HG03342 (cell line): ENCODE measurements at regions not wholly inside any gene's neighbourhood (a gene's known extent, or its start where the extent isn't known, plus 50 kb on each side); places are given as distances from the start of the nearest gene placed in this dataset.
"Not testable (repeated sequence)": the region's sequence is repeated elsewhere in the genome, so short reads cannot be mapped to it uniquely, and the experiment has no call there.

Experiments
- ATAC-seq: cut with Tn5 transposase; IDR thresholded peaks from one replicate; pipeline ENCODE4 v1.9.1; 2021; ENCODE audit warnings: mild to moderate bottlenecking, moderate library complexity; ENCODE audit not compliant: unreplicated experiment

DNA sequence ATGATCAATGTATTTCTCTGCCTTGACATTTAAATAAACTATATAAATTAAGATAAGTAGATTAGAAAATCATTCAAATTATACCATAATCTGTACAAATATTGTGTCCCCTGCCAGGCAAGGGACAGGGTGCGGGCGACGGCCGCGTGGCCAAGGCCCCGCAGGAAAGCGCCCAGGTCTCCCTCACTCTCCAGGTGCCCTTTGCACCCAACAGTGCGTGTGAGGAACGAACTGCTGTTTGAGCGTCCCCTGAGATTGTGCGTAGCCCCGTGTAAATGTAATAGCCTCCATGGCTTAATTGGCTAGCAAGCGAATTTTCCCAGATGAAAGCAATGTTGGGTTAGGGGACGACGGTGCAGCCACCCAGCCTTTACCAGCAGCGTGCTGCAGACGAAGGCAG, 161.4 kb downstream of the SYT15 start:
- not testable (repeated sequence) for ATAC-seq

DNA sequence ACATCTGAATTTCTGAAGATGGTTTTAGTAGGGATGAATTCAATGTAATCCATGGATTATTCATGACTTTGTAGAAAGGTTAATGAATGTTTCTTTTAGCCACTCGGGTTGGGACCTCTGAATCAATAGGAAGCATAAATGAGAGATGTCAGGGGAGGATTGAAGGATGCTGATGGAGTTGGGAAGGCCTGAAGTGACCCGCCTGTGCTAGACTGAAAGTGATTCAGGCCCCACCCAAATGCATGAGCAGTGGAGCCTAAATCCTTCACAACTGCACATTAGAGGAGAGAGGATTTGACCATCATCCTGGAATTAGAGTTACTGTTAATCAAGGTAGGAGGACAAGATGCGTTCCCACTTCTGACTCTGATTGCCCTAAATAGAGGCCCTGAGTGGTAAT, 162.2 kb upstream of the PTPN20 start:
- peak; percentile 41 for ATAC-seq

DNA sequence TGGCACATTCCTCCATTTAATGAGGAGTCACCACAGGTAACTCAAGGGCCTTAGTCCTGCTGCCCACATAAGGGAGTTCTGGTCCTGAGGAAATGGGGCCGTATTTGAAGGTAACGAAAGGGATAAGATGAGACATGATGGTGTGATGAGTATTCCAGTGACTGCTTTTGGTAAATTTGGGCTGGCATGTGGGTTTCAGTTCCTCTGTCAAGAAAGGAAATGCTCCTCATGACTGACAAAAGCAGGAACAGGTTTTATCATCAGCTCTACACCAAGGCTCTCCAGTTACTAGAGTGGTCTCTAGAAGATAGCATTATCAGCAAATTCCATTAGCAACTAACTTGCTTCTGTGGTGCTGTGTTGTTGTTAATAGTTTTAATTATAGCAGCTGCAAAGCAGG, 161.8 kb upstream of the PTPN20 start:
- peak; percentile 65 for ATAC-seq

DNA sequence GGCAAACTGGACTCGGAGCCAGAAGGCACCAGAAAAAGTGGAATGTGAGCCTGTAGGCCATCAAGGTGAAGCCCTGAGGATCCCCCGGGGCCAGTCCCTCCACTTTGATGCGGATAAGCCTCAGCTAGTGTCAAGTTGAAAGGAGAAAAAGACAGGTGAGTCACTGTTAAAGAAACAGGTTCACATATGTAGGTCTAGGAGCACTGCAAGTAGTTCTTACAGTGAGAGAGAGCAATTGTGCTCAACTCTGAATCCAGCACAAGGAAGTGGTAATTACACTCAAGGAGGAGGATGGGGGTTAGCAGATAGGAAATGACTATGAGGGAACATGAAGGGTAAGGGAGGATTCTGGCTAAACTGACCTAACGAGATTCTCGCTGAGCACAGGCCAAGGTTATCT, 157.5 kb upstream of the PTPN20 start:
- not testable (repeated sequence) for ATAC-seq

DNA sequence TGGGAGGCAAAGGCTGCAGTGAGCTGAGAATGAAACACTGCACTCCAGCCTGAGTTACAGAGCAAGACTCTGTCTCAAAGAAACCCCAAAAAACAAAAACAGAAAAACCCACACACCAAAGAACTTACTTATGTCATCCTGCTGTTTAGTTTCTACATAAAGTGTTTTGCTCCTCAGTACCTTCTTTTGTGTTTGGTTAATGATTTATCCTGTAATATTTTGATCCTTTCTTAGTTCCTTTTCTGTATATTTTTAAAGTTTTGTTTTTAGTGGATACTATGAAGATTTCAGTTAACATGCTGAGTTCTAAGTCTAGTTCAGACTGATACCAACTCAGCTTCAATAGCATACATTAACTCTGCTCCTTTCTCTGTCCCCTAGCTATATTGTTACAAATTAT, 149.8 kb upstream of the PTPN20 start:
- peak; percentile 91 for ATAC-seq

DNA sequence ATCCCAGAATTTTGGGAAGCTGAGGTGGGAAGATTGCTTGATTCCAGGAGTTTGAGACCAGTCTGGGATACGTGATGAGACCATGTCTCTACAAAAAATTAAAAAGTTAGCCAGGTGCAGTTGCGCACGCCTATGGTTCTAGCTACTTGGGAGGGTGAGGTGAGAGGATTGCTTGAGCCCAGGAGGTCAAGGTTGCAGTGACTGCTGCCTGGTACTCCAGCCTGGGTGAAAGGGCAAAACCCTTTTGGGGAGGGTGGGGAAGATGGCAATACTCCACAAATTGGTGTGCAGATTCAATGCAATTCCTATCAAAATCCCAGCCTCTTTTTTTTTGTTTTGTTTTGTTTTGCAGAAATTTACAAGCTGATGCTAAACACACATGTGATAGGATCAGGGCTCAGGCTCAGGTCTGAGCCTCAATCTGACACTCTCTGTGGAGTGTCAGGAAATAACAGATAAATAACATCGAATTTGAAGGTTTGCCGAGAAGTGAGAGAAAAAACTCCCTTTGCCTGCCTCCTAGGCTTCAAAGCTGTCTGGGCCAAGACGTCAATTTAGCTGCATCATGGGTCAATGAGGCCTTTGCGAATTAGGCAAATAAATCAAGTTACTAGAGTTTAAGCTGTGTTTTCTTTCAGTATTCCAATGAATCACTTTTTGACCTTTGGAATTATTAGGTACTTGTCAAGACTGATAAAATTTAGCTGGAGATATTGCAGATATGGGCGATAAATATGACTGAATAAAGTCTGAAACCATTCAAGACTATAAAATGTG, 142.5 kb upstream of the PTPN20 start:
- ATAC-seq: not testable (repeated sequence)

DNA sequence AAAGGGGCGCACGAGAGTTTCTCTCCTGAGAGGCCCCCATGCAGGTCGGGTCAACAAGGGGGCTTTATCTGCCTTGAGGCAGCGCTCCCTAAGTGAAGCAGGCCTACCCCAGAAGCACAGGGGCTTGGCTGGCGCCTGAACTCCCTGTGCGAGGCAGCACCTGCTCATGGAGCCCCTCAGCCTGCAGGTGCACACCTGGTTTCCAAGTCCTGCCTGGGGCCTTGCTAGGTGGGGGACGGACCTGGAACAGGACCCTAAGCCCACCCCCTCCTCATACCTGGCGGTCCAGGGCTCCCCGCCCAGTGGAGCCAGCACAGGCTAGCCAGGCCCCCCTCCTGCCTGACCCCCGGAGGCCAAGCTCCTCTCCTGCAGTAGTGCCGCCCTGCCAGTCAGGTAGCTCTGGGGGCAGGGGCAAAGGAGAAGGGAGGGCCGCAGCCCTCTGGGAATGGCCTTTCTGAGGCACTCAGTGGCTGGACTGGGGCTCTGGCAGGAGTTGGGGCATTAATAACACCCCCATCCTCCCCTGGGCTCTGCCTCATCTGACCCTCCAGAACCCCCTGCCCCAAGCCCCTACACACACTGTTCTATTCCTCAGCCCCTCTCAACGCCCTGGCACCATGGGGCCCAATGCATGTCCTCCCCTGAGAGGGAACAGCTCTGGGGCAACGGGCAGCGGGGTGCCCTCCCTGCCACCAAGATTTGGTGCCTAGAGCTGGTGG, 137.9 kb upstream of the PTPN20 start:
- not testable (repeated sequence) for ATAC-seq

DNA sequence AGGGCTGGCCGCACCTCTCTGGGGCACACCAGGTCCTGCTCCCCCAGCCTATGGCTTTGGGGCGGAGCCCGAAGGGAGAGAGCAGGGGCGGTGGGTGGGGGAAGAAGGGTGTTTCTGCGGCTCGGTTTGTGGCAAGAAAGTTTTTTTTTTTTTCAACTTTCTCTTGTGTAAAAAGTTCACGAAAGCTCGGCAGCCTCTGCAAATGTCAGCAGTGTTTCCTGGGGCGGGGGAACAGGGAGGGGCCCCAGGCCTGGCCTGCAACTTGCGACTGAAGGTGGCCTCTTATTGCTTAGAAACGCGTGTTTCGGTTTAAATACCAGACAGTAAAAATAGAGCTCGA, 137.4 kb upstream of the PTPN20 start:
- not testable (repeated sequence) for ATAC-seq

DNA sequence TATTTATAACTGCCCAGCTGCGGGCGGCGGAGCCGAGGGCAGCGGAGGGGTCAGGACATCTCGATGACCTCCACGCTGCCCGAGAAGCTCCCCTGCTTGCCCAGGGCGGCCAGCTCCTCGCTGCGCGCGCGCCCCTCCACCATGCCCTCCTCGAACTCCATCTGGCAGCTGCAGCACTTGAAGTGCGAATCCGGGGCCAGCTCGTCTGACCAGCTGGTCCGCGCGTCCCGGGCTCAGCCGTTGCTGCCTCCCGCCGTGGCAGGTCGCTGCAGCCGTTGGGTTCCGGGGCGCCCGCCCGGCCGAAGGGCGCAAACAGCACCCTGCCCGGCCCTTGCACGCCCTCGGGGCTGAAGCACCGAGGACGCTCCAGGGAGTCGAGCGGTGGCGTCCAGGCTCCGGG, 136.9 kb upstream of the PTPN20 start:
- ATAC-seq: not testable (repeated sequence)

DNA sequence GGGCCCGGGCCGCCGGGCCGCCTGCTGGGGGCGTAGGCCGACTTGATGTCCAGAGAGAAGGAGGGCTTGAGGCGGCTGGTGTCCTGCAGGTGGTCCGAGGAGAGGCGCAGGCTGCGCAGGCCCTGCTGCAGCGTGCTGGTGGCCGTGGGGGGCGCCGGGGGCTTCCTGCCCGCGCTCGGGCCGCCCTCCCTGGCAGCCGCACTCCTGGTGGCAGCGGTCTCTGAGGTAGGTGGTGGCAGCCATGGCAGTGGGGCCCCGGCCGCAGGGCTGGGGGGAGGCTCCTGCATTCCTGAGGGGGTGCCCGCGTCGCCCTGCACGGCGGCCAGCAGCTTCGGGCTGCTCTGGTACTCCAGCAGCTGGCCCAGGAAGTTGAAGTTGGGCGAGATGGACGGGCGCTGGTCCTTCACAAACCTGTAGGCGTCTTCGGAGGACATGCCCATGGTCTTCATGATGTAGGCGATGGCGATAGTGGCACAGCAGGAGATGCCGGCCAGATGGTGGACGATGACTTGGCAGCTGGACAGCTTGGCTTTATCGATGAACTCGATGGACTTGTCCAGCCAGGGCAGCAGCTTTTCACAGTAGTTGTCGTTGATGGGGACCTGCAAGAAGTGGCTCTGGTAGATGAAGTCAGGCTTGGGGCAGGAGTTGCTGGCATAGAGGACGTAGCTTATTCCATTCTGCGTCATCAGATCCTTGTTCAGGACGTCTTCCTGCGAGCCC, 136.1 kb upstream of the PTPN20 start:
- ATAC-seq: not testable (repeated sequence)

DNA sequence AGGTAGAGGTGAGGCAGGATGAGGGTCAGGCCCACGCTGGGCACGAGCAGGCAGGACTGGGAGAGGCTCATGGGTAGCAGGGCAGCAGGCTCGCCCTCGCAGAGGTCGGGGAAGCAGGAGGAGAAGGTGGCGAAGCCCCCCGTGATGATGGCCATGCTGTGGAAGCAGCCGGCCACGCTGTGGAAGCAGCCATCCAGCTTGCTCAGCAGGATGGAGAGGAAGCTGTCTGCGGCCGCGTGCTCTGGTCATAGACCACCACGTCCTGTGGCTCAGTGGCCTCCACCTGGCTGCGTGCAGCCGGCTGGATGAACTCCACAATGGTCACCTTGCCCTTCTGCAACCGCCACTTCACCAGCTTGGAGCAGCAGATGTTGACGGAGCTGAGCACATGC, 135.6 kb upstream of the PTPN20 start:
- not testable (repeated sequence) for ATAC-seq

DNA sequence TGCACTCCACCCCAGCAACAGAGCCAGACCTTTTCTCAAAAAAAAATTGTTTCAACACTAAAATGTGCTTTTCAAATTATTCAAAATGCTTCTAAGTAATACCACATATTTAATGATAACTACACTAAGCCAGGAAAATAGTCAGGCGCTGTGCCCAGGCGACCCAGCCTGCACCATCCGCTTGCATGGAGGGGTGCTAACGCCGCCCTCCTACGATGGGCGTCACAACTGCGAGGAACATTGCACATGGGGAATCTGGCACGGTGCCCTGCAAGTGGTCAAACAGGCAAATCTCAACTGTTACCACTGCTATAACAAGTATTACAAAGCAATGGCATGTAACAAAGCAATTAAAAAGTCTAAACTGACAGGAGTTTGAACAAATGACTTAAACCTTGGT, 131.7 kb upstream of the PTPN20 start:
- ATAC-seq: not testable (repeated sequence)

DNA sequence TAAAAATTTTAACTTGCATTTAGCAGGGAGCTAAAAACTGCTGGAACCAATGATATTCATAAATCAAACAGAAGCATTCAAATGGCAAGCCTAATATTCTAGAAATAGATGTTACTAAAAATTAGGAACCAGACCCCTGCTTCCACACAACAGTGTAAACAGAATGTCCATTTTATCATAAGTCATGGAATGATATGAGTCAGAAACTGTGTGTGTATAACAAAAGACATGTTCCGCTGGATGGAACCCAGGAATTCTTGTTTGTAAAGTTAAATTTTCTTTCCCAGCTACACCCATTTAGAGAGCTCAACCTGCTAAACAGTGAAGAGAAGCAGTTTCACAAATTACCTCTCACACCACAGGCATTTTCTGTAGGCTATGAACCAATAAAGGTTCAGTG, 131.1 kb upstream of the PTPN20 start:
- ATAC-seq: not testable (repeated sequence)

DNA sequence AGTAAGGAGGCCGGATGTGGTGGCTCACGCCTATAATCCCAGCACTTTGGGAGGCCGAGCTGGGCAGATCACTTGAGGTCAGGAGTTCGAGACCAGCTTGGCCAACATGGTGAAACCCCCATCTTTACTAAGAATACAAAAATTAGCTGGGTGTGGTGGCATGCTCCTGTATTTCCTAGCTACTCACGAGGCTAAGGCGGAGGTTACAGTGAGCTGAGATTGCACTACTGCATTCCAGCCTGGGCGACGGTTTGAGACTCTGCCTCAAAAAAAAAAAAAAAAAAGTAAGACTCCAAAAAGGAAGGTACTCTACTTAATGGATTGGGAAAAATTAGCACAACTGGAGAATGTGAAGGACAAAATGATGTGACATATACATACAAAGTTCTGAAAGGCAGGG, 130.2 kb upstream of the PTPN20 start:
- ATAC-seq: not testable (repeated sequence)

DNA sequence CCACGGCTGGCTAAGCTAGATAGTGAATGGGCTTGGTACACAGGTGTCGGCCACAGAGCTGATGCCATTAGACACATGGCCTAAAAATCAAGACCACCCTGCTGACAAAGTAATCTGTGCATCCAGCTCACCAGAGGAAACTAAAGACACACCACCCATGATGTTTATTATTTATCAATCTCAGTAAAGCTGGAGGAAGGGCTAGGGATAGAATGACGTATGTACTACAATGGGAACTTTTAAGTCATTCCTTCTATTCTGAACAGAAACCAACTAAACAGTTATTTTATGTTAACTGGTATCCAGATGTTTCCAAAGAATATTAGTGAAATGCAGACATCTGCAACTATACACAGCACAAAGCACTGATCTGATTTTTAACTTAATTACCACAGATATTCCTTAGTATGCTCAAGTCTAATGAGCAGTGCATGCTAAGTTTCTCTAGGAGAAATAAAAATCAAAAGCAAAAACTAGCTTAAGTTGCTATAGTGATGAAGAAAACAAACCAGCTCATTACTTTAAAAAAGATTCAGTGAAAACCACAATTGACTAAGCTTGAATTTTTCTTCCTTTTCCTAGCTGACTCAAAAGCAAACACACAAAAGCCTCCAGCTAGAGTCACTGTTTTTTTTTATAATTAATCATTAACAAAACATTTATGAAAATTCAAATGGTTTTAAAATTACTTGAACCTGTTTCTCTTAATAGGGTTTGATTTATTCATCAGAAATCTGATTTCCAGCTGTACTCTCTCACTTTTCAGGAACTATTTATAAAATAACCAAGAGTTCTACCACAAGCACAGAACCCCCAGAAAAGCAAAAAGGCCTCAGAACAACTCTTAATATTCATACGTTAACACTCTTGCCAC, 129.0 kb upstream of the PTPN20 start:
- ATAC-seq: peak; percentile 41

DNA sequence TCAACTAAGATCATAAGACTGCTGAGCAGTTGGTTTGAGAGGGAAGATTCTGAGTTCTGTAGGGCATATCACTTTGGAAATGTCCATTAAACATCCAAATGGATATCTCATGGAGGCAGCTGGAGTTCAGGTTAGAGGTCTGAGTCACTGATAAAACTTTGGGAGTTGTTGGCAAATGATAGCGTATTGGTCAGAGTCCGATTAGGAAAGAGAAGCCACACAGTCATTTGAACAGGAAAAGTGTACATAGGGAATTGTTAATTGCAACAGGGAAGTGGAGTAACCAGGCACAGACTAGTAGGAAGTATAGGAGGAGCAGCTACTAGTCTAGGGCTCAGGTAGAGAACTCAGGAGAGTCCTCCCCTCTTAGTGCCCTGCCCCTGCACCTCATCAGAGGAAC, 126.6 kb upstream of the PTPN20 start:
- ATAC-seq: not testable (repeated sequence)

DNA sequence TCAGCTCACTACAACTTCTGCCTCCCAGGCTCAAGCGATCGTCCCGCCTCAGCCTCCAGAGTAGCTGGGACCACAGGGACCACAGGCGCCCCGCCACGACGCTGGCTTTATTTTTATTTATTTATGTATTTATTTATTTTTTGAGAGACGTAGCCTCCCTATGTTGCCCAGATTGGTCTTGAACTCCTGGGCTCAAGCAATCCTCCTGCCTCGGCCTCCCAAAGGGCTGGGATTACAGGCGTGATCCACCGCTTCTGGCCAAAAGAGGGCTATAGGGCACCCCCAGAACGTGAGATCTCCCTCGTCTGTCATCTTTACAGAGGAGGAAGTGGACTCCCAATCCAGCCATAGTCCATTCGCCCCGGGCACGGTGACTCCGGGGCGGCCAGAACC, 125.1 kb upstream of the PTPN20 start:
- not testable (repeated sequence) for ATAC-seq

DNA sequence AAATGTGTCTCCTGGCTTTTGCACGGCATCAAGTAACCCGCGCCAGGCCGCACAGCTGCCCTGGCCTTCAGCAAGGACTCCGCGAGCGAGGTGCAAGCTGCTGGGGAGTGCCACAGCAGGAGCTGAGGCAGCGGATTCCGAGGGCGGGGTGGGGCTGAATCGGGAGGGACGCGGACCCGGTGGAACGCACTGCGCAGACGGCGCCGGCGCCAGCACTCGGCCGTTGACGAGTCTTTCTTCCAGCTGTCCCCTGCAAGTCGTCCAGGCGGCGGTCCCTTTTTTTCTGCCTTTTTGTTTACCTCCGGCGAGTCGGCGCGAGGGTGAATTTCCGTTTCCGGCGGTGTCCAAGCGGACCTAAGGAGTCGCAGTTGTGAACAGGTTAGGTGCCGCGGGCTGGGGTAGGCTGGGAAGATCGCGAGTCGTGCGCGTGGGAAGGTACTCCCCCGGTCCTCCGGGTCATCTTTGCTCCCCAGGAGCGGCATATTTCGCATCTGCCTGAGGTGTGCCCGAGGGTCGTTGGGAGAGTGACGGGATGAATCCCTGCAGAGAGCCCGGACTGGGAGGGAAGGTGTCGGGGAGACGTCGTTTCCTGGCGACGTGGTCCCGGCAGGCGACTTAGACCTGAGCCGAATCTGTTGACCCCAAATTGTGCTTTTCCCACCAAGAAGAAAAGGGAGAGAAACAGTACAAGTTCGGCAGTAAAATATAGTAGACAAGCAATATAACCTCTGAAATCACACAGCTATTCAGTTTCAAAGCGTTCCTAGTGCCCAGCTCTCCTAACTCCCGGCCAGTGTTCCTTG, 124.5 kb upstream of the PTPN20 start:
- ATAC-seq: peak; percentile 76

DNA sequence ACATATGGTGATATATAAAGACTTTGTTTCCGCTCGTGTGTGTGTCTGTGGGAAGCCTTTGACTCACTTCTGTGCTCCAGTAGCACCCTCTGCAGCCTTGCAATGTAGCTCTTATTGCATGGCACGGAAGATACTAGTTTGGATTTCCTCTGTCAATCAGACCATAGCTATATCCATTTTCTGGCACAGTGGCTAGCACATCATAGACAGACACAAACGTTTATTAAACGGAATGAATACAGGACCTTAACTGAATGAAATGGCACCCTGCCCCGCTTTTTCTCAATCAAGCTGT, 124.0 kb upstream of the PTPN20 start:
- peak; percentile 48 for ATAC-seq

DNA sequence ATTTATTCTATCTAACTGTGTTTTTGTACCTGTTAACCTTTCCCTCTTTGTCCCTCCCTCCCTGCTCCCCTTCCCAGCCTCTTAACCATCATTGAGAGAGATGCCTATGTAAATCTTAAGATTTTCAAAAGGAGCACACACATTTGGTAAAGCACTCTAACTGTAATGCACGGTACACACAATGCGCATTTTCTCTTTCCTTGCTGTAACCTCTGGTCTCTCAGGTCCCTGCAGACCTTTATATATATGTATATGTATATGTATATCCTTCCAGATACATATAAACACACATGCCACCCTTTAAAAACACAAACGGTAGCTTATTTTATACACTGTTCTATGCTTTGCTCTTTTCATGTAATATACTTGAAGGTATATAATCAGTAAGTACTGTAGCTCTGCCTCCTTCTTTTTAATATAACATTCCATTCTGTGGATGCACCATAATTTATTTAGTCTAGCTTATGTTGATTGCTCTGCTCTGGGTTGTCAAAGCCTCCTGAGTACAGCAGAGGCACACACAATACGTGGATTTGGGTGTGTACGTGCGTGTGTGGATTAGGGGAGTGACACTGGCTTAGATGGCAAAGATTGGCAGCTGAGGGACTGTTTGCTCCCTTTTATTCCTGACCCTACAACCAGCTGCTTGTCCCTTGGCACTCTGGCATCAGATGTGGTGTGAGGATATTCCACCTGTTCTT, 118.4 kb upstream of the PTPN20 start:
- not testable (repeated sequence) for ATAC-seq
